Islet of Langerhans (tissue), 1 donor: ENCODE measurements at regions not wholly inside any gene's neighbourhood (a gene's known extent, or its start where the extent isn't known, plus 50 kb on each side); places are given as distances from the start of the nearest gene placed in this dataset.

Source experiments
- FAIRE-seq: peaks from one replicate; lab custom pipeline; 2011; peaks lifted over from hg19 to GRCh38; lab: Jason Lieb, UNC

GRCh38 chr9:86413971-86414880, 60.0 kb upstream of the TUT7 start:
- FAIRE-seq: peak; percentile 99

- no peak for FAIRE-seq
Measured at GRCh38 chr9:86410281-86410680, 56.1 kb upstream of the TUT7 start.

- FAIRE-seq: no peak
Measured at GRCh38 chr9:86408121-86408520, 53.9 kb upstream of the TUT7 start.

GRCh38 chr9:86407022-86407421, 52.8 kb upstream of the TUT7 start:
- FAIRE-seq: no peak

- no peak for FAIRE-seq
Measured at GRCh38 chr9:86406366-86406765, 52.2 kb upstream of the TUT7 start.

DNA sequence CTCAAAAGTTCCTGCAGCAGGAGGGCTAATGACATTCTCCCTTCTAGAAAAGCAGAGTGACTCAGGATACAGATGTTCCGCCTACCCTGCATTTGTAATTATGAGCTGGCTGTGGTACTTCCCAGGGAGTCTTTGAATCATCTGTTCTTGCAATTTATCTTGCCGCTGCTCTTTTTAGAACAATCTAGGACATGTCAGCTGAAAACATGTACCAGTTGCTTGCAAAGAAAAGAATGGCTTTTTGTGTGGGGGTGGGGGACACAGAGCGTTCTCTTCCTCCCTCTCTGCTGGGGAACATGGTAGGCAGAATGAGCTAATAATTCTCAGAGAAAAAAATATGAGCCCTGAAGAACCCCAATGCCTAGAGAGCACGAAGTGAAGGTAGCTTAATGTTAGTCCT, 51.7 kb upstream of the TUT7 start:
- FAIRE-seq: no peak

DNA sequence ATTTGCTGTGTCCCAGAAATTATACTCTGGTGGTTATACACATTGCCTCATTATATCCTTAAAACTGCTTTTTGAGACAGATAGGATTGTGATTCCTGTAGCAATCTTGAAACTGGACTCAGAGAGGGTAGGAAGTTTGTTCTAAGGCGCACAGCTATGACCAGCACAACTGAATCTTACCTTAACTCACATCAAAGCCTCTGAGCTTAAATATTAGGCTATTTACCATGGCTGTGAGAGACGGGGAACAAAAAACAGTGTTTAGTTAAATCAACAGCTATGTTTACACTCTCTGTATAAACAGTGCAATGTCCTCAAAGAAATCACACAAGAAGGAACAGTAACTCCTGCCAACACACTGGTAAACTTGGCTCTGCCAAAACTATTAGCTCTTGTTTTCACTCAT, 50.9 kb upstream of the TUT7 start:
- no peak for FAIRE-seq
